ENCODE measurements at regions not wholly inside any gene's neighbourhood (a gene's known extent, or its start where the extent isn't known, plus 50 kb on each side); places are given as distances from the start of the nearest gene placed in this dataset.

DNA sequence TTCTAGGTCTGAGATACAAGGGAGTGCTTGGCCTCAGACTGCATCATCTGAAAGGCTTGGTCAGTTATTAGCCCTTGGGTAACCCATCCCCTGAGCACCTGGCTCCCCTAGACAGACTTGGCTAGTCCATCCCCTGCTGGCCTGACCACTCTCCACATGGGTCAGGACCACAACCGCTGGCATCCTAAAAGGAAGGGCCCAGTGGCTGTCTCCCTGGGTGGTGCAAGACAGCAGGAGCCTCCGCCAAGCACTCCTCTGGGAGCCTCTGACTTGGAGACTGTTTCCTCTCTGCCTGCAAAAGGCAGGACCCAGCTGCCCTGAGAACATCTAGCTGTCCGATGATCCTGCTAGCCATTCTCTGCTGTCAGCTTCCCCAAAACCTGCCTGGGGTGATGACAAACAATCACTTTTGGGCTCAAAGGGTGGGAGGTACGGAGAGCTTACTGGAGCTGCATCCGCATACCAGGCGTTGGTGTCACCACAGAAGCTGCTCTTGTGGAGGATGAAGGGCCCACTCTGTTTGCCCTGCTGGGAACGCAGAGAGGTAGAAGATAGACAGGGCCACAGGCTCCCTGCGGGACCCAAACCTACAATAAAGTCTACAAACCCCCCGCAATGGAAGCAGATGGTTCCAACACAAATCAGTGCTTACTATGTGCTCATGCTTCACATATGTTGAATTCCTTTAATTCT, 108.0 kb upstream of the PRR20G start:
- no peak for DNase-seq

DNA sequence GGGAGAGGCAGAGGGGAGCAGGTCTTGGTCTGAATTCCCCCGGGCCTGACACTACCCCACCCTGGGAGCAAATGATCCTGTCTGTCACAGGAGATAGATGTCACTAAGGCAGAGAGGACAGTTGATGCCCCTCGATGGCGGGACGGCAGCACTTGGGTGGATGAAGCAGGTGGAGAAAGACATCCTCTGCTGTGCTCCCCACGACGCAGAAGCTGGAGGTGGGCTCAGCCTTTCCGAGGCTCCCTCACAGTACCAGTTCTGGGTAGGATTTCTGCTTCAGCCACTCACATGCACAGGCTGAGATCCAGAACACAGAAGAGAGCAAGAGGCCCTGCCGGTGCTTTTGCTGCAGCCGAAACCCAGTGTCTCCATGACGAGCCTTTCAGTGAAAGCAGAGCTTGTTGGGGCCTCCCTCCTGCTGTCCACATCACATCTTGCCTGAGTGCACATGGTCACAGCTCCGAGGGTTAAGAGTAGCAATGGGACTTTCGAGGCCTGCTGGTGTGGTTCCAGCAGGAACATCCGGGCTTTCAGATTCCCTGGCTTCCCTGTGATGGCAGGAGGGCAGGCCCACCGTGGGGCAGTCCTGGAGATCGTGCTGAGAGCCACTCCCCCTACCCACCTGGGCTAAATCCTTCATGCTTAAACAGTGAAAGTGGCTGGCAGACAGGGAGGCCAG, 107.3 kb upstream of the PRR20G start:
- DNase-seq: no peak

DNA sequence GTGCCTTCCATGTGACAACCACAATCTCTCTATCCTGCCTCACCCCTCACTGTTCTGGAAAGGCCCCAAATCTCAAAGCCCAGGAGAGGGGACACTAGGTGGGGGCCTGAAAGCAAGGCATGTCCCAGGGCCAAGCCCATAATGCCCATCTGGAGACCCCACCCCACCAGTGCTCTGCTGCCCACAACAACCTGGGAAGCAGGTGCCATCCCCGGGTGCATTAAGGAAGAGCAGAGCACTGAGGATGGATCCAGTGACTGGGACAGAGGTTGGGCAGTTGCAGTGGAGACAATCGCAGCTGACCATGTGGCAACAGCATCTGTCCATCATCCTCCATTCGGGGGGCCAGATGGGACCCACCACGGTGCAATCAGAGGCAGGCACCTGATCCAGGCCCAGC, 106.2 kb upstream of the PRR20G start:
- no peak for DNase-seq

DNA sequence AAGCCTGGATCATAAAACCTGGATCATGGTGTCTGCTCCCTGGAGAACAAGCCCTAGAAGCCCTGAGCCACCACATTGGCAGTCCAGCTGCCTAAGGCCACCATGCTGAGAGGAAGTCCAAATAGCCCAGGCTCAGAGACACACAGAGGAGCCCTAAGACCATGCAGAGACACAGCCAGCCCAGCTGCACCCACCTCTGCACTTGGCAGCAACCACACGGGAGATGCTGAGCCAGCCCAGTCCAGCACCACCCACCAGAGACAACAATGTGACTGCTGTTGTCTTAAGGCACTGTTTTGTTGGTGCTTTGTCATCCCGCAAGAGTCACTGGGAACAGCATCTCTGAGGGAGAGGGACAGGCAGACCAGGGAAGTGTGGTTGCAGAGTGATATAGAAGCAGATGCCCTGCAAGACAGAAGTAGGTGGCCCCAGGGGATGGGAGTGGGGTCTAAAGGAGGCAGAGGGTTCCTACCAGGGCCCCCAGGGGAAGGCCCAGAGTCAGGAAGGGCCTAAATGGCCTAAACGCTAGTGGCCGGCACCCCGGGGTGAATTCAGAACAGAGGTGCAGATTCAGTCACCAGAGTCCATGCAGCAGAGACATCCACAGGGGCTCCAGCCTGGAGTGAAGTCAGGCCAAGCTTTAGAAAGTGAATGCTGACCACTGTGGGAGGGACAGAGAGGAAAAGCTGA, 105.4 kb upstream of the PRR20G start:
- DNase-seq: no peak

GRCh38 chr3:127392156-127392490, 104.3 kb upstream of the PRR20G start:
- no peak for DNase-seq

DNA sequence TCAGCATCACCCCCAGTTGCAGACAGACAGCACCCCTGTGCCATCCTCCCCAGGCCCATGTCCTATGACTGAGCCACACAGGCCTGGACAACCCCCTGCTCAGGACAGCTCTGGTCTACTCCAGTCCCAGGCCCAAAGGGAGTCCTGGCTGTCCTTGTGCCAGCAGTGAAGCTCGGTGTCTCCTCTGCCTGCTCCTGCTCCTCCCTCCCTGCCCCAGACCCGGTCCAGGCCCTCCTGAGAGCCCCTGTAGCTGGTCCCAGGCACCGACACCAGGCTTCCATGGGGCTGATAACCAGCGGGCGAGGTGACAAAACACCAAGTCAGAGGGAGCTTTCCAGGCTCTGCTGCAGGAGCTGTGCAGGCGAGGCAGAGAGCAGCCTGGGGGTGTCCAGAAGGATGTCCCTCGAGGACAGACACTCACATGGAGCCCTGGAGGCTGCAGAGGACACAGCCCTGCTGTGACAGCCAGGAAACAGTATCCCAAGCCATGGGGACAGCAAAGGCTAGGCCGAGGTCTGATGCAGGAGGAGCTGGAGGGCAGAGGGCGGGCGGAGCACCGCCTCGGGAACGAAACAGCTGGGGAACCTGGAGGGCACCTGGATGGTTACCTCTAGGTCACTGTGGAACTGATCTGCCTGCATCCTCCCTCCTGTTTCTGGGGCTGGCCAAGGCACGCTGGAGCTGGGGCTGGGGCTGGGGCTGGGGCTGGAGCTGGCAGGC, 103.8 kb upstream of the PRR20G start:
- DNase-seq: no peak

DNA sequence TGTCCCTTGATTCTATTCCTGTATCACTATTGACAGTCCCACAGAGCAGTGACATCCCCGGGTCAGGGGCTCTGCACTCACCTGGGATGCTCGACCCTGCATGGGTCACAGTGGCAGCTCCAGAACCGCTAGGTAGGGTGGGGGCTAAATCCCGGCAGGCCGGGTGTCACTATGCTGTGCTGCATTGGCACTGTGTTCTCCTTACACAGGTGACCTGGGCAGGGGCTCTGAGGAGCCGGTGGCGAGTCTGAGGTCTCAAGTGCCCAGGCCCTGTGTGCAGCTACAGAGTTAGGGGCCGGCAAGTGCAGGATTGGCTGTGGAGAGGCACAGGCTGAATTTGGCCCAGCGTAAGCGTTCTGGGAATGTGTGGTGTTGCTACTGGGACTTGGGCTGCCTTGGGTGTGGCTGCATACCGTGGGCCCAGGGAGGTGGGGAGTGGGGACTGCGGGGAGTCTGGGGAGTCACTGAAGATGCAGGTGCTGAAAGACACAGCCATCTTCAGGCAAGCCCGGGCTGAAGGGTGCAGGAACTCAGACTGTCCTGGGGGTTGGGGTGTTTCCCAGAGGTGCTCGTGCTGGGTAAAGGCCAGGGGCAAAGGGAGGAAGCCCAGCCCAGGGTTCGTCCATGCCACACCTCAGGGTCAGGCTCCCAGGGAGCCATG, 102.6 kb upstream of the PRR20G start:
- no peak for DNase-seq

GRCh38 chr3:127389913-127390312, 102.1 kb upstream of the PRR20G start:
- DNase-seq: no peak

DNA sequence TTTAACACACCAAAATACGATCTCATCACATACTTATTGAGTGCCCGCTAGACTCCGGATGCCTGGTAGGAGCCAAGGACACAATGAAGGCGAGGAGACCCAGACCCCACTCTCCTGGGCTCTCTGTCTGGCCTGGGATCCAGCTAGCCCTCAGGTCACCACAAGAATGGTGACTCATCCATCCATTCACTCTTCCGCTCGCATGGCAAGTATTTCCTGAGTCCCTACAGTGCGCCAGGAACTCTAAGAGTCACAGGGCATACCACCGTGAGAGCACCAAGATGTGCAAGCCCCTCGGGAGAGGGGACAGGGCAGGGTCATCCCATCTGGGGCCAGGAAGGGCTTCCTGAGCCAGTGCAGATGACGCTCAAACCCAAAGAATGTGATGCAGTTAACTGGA, 101.6 kb upstream of the PRR20G start:
- DNase-seq: no peak

DNA sequence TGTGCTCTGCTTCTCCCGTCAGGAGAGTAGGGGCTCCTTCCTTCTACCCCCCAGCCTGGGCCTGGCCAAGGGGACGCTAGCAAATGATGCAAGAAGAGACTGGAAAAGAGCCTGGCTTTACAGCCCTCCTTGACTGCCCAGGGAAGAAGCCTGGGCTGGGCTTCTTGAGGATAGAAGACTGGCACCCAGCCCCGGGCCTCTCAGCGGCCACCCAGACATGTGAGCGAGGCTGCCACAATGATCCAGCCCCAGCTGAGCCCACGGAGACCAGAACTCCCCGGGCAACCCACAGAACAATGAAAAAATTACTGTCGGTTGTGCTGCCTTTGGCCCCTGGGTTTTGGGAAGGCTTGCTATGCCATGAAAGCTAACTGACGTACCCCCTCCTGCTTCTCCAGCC, 100.6 kb upstream of the PRR20G start:
- no peak for DNase-seq

DNA sequence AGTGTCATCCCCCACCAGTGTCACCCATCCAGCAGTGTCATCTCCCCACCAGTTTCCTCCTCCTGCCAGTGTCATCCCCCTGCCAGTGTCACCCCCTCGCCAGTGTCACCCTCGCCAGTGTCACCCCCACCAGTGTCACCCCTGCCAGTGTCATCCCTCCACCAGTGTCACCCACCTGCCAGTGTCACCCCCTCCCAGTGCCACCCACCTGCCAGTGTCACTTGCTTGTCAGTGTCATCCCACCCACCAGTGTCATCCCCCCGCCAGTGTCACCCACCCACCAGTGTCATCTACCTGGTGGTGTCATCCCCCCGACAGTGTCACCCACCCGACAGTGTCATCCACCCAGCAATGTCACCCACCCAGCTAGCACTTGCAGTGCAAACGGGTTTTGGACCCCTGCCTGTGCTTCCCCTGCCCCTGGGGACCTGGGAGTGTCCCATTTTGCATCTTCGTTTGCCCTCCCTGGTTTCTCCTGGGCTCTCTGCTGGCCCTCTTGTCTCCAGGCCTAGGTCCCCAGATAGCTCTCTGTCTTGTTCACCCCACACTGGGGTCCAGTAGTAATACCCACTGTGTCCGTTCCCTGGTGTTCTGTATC, 99.8 kb upstream of the PRR20G start:
- no peak for DNase-seq

DNA sequence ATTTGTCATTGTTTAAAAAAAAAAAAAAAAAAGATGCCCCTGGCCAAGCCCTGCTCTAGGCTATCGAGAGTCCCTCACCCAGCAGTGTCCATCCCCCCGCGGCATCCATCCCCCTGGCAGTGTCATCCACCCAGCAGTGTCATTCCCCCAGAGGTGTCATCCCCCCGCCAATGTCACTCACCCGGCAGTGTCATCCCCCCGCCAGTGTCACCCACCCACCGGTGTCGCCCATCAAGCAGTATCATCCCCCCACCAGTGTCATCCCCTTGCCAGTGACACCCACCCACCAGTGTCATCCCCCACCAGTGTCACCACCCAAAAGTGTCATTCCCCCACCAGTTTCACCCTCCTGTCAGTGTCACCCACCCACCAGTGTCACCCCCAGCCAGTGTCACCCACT, 99.3 kb upstream of the PRR20G start:
- no peak for DNase-seq

DNA sequence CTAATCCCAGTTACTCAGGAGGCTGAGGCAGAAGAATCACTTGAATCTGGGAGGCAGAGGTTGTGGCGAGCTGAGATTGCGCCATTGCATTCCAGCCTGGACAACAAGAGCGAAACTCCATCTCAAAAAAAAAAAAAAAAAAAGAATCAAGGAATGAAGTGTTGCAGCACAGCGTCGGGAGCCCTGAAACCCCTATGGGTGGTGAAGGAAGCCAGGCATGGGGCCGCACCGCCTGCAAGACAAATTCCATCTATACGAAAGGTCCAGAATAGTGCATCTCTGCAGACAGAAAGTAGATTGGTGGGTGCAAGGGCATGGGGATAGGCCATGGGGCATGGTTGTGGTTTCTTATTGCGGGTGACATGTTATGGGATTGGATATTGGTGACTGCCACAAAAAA, 98.6 kb upstream of the PRR20G start:
- DNase-seq: no peak

GRCh38 chr3:127385540-127385870, 97.7 kb upstream of the PRR20G start:
- no peak for DNase-seq

DNA sequence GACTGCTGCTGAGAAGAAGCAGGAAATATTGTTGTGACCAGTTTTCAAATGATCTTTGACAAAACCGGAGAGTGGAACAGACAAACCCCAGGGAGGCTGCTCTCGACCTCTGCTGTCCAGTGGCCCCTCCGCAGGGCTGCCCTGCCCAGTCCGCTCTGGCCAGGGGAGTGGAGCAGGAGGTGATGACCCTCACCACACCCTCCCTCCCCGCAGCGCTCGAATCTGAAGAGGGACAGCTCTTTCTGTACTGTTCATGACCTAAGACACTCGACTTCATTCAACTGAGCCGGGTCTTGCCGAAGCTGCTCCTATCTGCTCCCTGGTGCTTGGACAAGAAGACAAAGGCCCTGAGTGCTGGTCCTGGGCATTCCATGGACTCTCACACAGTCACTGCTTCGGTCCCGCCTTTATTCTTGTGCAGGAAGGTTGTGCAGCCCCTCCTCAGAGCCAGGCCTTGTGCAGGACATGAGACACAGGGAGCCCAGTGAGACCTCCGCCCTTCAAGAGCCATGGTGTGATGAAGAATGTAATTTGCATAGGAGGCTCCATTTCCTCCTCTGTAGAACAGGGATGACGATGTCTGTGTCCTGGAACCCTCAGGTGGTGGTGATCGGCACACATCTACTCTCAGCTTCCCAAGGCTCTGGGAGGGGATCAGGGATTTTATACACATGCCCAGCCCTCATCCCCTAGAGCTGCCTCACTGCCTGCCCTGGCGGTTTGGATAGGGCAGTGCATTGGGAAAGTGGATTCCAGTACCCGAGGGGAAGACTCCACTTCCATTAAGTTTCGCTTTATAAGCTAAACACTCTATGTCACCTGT, 97.1 kb upstream of the PRR20G start:
- no peak for DNase-seq

GRCh38 chr3:127383656-127384179, 95.9 kb upstream of the PRR20G start:
- DNase-seq: no peak

- DNase-seq: no peak
Measured at GRCh38 chr3:127377801-127378655, 90.2 kb upstream of the PRR20G start.

- no peak for DNase-seq
Measured at GRCh38 chr3:127375151-127375930, 87.5 kb upstream of the PRR20G start.
